ENCODE measurements at regions not wholly inside any gene's neighbourhood (a gene's known extent, or its start where the extent isn't known, plus 50 kb on each side); places are given as distances from the start of the nearest gene placed in this dataset.
"Not testable (repeated sequence)": the region's sequence is repeated elsewhere in the genome, so short reads cannot be mapped to it uniquely, and the experiment has no call there.

GRCh38 chr3:192968901-192969300 lies 51.2 kb upstream of the MB21D2 start:
- H3K27ac ChIP-seq; H3K36me3 ChIP-seq (replicated peaks in 1 of 2); intact Hi-C loops (cut with DNase I); H3K9me3 ChIP-seq (replicated peaks in 1 of 3); H3K4me3 ChIP-seq; DNase-seq; H3K27me3 ChIP-seq; H3K4me1 ChIP-seq (replicated peaks in 1 of 2): not testable (repeated sequence)
- 32 to 50% (median 45%) methylated on average over 1 to 2 of the region's 2 CpGs for WGBS, 4 donors

GRCh38 chr3:192980632-192981031 lies 63.0 kb upstream of the MB21D2 start:
- 70 to 80% (median 72%) methylated on average over 5 of the region's 5 CpGs for WGBS, 4 donors
- Histone ChIP-seq H3K4me3 (no peak overlapping the region), H3K36me3 (replicated peaks in 1 of 2) (no peaks in the 10 kb centered on the region), H3K27me3 (no peaks in the 10 kb centered on the region), H3K4me1 (replicated peaks in 1 of 2) (no peaks in the 10 kb centered on the region), H3K9me3 (replicated peaks in 1 of 3) (no peaks in the 10 kb centered on the region), H3K27ac (no peak overlapping the region)
- DNase-seq = no peak
- no peak for TF ChIP-seq CTCF (IDR thresholded peaks at IDR 0.05)
- TF ChIP-seq POLR2A (IDR thresholded peaks at IDR 0.05) = no peak
- intact Hi-C loops (cut with DNase I) = no loop called here

GRCh38 chr3:192986379-192986778 lies 68.7 kb upstream of the MB21D2 start:
- H3K27me3 ChIP-seq = no peaks in the 10 kb centered on the region
- H3K36me3 ChIP-seq (replicated peaks in 1 of 2) = no peaks in the 10 kb centered on the region
- no peak overlapping the region for H3K27ac ChIP-seq
- no peak overlapping the region for H3K4me3 ChIP-seq
- TF ChIP-seq CTCF (IDR thresholded peaks at IDR 0.05) = no peak
- TF ChIP-seq POLR2A (IDR thresholded peaks at IDR 0.05) = no peak
- no peak for DNase-seq
- no peaks in the 10 kb centered on the region for H3K4me1 ChIP-seq (replicated peaks in 1 of 2)
- no peaks in the 10 kb centered on the region for H3K9me3 ChIP-seq (replicated peaks in 1 of 3)
- 89 to 94% (median 93%) methylated on average over 10 of the region's 10 CpGs for WGBS, 4 donors
- intact Hi-C loops (cut with DNase I) = no loop called here

GRCh38 chr3:192991356-192991755 lies 73.7 kb upstream of the MB21D2 start:
- WGBS, 4 donors = 51 to 72% (median 60%) methylated on average over 2 of the region's 2 CpGs
- intact Hi-C loops (cut with DNase I) = no loop called here
- DNase-seq = no peak

More at GRCh38 chr3:192991356-192991755, 73.7 kb upstream of the MB21D2 start:
- Histone ChIP-seq H3K27me3 (no peaks in the 10 kb centered on the region), H3K36me3 (replicated peaks in 1 of 2) (no peaks in the 10 kb centered on the region), H3K4me3 (no peak overlapping the region), H3K9me3 (replicated peaks in 1 of 3) (no peaks in the 10 kb centered on the region), H3K27ac (no peak overlapping the region), H3K4me1 (replicated peaks in 1 of 2) (no peaks in the 10 kb centered on the region)
- TF ChIP-seq CTCF (IDR thresholded peaks at IDR 0.05) (no peak), POLR2A (IDR thresholded peaks at IDR 0.05) (no peak)

All from adrenal gland (tissue), 9 donors.